ENCODE measurements at regions not wholly inside any gene's neighbourhood (a gene's known extent, or its start where the extent isn't known, plus 50 kb on each side); places are given as distances from the start of the nearest gene placed in this dataset.

DNA sequence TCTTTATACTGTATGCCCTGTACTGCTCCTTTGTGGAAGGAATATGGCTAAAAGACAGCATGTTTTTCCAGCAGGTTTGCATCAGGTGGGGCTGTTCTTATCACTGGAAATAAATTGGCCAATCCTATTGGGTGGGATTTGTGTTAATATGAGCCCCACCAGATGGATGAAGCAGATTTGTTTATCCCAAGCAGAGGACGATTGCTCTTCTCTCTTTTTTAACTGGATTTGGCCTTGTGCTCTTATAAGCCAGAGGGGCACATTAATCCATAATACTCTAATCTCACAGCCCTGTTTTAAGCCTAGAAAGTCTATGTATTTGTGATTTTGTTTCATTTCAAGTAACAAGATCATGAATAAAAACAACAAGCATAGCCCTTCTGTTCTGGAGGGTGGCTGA is 240.1 kb upstream of the ADARB2 start:
- no CpG with 5 or more reads among the region's 1 CpG for WGBS (ENCODE audit: insufficient coverage)
- Mint-ChIP-seq H3K27ac (no peak overlapping the region), H3K4me3 (no peak overlapping the region), H3K27me3 (peaks cover 3% of the 10 kb centered on the region), H3K9me3 (ENCODE audit: insufficient read depth) (peaks cover 2% of the 10 kb centered on the region), H3K4me1 (no peaks in the 10 kb centered on the region)
- TF ChIP-seq, protein P1, sequence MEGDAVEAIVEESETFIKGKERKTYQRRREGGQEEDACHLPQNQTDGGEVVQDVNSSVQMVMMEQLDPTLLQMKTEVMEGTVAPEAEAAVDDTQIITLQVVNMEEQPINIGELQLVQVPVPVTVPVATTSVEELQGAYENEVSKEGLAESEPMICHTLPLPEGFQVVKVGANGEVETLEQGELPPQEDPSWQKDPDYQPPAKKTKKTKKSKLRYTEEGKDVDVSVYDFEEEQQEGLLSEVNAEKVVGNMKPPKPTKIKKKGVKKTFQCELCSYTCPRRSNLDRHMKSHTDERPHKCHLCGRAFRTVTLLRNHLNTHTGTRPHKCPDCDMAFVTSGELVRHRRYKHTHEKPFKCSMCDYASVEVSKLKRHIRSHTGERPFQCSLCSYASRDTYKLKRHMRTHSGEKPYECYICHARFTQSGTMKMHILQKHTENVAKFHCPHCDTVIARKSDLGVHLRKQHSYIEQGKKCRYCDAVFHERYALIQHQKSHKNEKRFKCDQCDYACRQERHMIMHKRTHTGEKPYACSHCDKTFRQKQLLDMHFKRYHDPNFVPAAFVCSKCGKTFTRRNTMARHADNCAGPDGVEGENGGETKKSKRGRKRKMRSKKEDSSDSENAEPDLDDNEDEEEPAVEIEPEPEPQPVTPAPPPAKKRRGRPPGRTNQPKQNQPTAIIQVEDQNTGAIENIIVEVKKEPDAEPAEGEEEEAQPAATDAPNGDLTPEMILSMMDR (IDR thresholded peaks at IDR 0.05), result no peak
- no peak for TF ChIP-seq EZH2 (IDR thresholded peaks at IDR 0.05; ENCODE audit: borderline replicate concordance, insufficient read depth, low read depth, low read length, poor library complexity, severe bottlenecking)
- H3K4me1 ChIP-seq (ENCODE audit: control insufficient read depth in 2 of 2, insufficient read depth in 2 of 2, low read length in 2 of 2), result no peaks in the 10 kb centered on the region
- H3K9me3 ChIP-seq (ENCODE audit: control extremely low read depth in 1 of 3, control insufficient read depth in 2 of 3, insufficient read depth in 1 of 3, low read length in 2 of 3), result peaks cover 0 to 12% (median 0%) of the 10 kb centered on the region in 3 donors
- H3K4me2 ChIP-seq (replicated peaks; ENCODE audit: low read depth, low read length, poor library complexity, severe bottlenecking), result no peak overlapping the region
- ChIA-PET POLR2A (no interaction called here), CTCF (no interaction called here)
- intact Hi-C loops (cut with micrococcal nuclease), result no loop called here
- no peaks in the 10 kb centered on the region for H4K20me1 ChIP-seq (ENCODE audit: control insufficient read depth, insufficient read depth, low read length, poor library complexity, severe bottlenecking)
- H2AFZ ChIP-seq (ENCODE audit: insufficient read depth, low read depth, low read length, poor library complexity, severe bottlenecking), result no peak overlapping the region
- no peak for ATAC-seq (ENCODE audit: low read depth)
- H3K79me2 ChIP-seq (ENCODE audit: control insufficient read depth, insufficient read depth, low read length), result no peaks in the 10 kb centered on the region
- peaks cover 0 to 5% (median 0%) of the 10 kb centered on the region in 4 experiments for H3K27me3 ChIP-seq (replicated peaks in 1 of 4; ENCODE audit: control extremely low read depth in 1 of 4, control insufficient read depth in 3 of 4, insufficient read depth in 4 of 4, low read length in 3 of 4)
- no peak overlapping the region for H3K27ac ChIP-seq (ENCODE audit: low read length in 2 of 2)
- no peak for DNase-seq
- H3K9ac ChIP-seq (ENCODE audit: low read length), result no peak overlapping the region
- H3K4me3 ChIP-seq (ENCODE audit: control extremely low read depth in 1 of 5, extremely low read depth in 1 of 5, insufficient read depth in 1 of 5, low read depth in 2 of 5, low read length in 4 of 5), result no peak overlapping the region
- H3K36me3 ChIP-seq (replicated peaks in 1 of 2; ENCODE audit: control extremely low read depth in 1 of 2, control insufficient read depth in 1 of 2, extremely low read depth in 1 of 2, insufficient read depth in 2 of 2, low read length in 1 of 2), result no peaks in the 10 kb centered on the region

DNA sequence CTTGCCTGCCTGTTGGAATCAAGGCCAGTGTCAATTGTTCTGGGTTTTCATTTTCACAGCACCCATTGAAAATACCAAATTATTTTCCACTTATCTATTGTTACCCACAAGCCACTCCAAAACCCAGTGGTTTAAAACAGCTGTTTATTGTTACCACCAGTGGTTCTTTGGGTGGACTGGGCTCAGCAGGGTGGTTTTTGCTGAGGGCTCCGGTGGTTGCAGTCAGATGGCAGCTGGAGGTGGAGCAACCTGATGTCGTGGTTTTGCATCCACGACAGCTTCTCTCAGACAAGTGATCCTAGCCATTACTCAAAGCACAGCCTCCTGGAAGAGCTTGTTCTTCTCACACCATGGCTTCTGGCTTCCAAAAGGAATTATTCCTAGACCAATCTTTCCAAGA is 235.1 kb upstream of the ADARB2 start:
- Histone ChIP-seq H3K4me2 (replicated peaks; ENCODE audit: low read depth, low read length, poor library complexity, severe bottlenecking) (no peak overlapping the region), H3K9ac (ENCODE audit: low read length) (no peak overlapping the region), H3K9me3 (ENCODE audit: control extremely low read depth in 1 of 3, control insufficient read depth in 2 of 3, insufficient read depth in 1 of 3, low read length in 2 of 3) (peaks cover 0 to 3% (median 0%) of the 10 kb centered on the region in 3 donors), H3K36me3 (replicated peaks in 1 of 2; ENCODE audit: control extremely low read depth in 1 of 2, control insufficient read depth in 1 of 2, extremely low read depth in 1 of 2, insufficient read depth in 2 of 2, low read length in 1 of 2) (no peaks in the 10 kb centered on the region), H2AFZ (ENCODE audit: insufficient read depth, low read depth, low read length, poor library complexity, severe bottlenecking) (no peak overlapping the region), H3K4me1 (ENCODE audit: control insufficient read depth in 2 of 2, insufficient read depth in 2 of 2, low read length in 2 of 2) (no peaks in the 10 kb centered on the region), H3K4me3 (ENCODE audit: control extremely low read depth in 1 of 5, extremely low read depth in 1 of 5, insufficient read depth in 1 of 5, low read depth in 2 of 5, low read length in 4 of 5) (no peak overlapping the region), H4K20me1 (ENCODE audit: control insufficient read depth, insufficient read depth, low read length, poor library complexity, severe bottlenecking) (no peaks in the 10 kb centered on the region), H3K27me3 (replicated peaks in 1 of 4; ENCODE audit: control extremely low read depth in 1 of 4, control insufficient read depth in 3 of 4, insufficient read depth in 4 of 4, low read length in 3 of 4) (no peaks in the 10 kb centered on the region), H3K27ac (ENCODE audit: low read length in 2 of 2) (no peak overlapping the region), H3K79me2 (ENCODE audit: control insufficient read depth, insufficient read depth, low read length) (no peaks in the 10 kb centered on the region)
- Mint-ChIP-seq H3K27me3 (peaks cover 3% of the 10 kb centered on the region), H3K9me3 (ENCODE audit: insufficient read depth) (no peaks in the 10 kb centered on the region), H3K4me3 (no peak overlapping the region), H3K4me1 (no peaks in the 10 kb centered on the region), H3K27ac (no peak overlapping the region)
- WGBS (ENCODE audit: insufficient coverage), result no CpG with 5 or more reads among the region's 3 CpGs
- DNase-seq, result no peak
- POLR2A ChIA-PET, result no interaction called here
- CTCF ChIA-PET, result no interaction called here
- TF ChIP-seq, protein P1 (IDR thresholded peaks at IDR 0.05), result no peak
- no peak for TF ChIP-seq EZH2 (IDR thresholded peaks at IDR 0.05; ENCODE audit: borderline replicate concordance, insufficient read depth, low read depth, low read length, poor library complexity, severe bottlenecking)
- intact Hi-C loops (cut with micrococcal nuclease), result no loop called here
- no peak for ATAC-seq (ENCODE audit: low read depth)

All from B cell (primary cell).